OCI-LY7 (cell line): ENCODE measurements at regions not wholly inside any gene's neighbourhood (a gene's known extent, or its start where the extent isn't known, plus 50 kb on each side); places are given as distances from the start of the nearest gene placed in this dataset.

ENCODE experiments used
- BruUV-seq: library from RNA; stranded (reverse); fragments of 400-500 nt; replicated peaks from 2 replicates; lab custom pipeline; 2021; lab: Mats Ljungman, UMichigan
- CTCF ChIA-PET: fragments of 300-600 bp; sonication (Branson Sonifier 250); formaldehyde crosslinking; loops from one replicate; lab custom pipeline; 2022; ENCODE audit warnings: antibody characterized with exemption; ENCODE audit not compliant: unreplicated experiment; lab: Charles Lee
- POLR2A ChIA-PET: fragments of 300-600 bp; sonication (Branson Sonifier 250); formaldehyde crosslinking; loops from one replicate; lab custom pipeline; 2022; ENCODE audit warnings: antibody characterized with exemption; lab: Charles Lee
- DNase-seq: peaks from one replicate; pipeline ENCODE4 v3.0.0-alpha.2; 2015; ENCODE audit warnings: low spot score
- H2AFZ ChIP-seq: fragments of 200-600 bp; sonication (generic), shearing (Covaris generic); 2 replicates; pipeline ENCODE4 v1.6.1; 2014; ENCODE audit warnings: mild to moderate bottlenecking, antibody characterized with exemption, low read length, moderate library complexity
- H3K27ac ChIP-seq: fragments of 200-600 bp; sonication (generic); 2 replicates; pipeline ENCODE4 v1.5.1; 2014; ENCODE audit warnings: mixed run types, low read depth, mild to moderate bottlenecking, moderate library complexity, low read length, inconsistent platforms; ENCODE audit not compliant: poor library complexity, severe bottlenecking
- H3K36me3 ChIP-seq: fragments of 200-600 bp; sonication (generic); 2 replicates; pipeline ENCODE4 v1.6.1; 2014; ENCODE audit warnings: mild to moderate bottlenecking, antibody characterized with exemption, low read length, moderate library complexity, mixed read lengths; ENCODE audit not compliant: insufficient read depth
- H3K4me1 ChIP-seq: fragments of 200-600 bp; sonication (generic); 2 replicates; pipeline ENCODE4 v1.5.1; 2014; ENCODE audit warnings: mild to moderate bottlenecking, low read length; ENCODE audit not compliant: insufficient read depth, poor library complexity, severe bottlenecking
- H3K4me2 ChIP-seq: fragments of 200-600 bp; sonication (generic); 2 replicates; pipeline ENCODE4 v1.6.1; 2014; ENCODE audit warnings: mild to moderate bottlenecking, low read length
- H3K4me3 ChIP-seq: fragments of 200-600 bp; sonication (generic); 2 replicates; pipeline ENCODE4 v1.5.1; 2014; ENCODE audit warnings: mild to moderate bottlenecking, low read depth, low read length; ENCODE audit not compliant: poor library complexity, severe bottlenecking
- H3K79me2 ChIP-seq: fragments of 200-600 bp; sonication (generic); 2 replicates; pipeline ENCODE4 v1.6.1; 2016; ENCODE audit warnings: low read depth, mild to moderate bottlenecking, low read length, moderate library complexity, mixed read lengths; ENCODE audit not compliant: insufficient read depth
- H3K9me2 ChIP-seq: fragments of 200-600 bp; sonication (generic); 2 replicates; pipeline ENCODE4 v1.6.1; 2016; ENCODE audit warnings: mild to moderate bottlenecking, low read length, mixed read lengths; ENCODE audit not compliant: insufficient read depth
- H3K9me3 ChIP-seq: fragments of 200-600 bp; sonication (generic); 2 replicates; pipeline ENCODE4 v1.6.1; 2014; ENCODE audit warnings: mild to moderate bottlenecking, mixed run types, low read length, mixed read lengths
- H4K20me1 ChIP-seq: fragments of 200-600 bp; sonication (generic); 2 replicates; pipeline ENCODE4 v1.6.1; 2014; ENCODE audit warnings: mild to moderate bottlenecking, antibody characterized with exemption, low read length, moderate library complexity, mixed read lengths; ENCODE audit not compliant: insufficient read depth
- EZH2phosphoT487 ChIP-seq: fragments of 200-600 bp; sonication (generic); IDR thresholded peaks from 2 replicates; pipeline ENCODE4 v1.6.1; 2018; ENCODE audit warnings: low read depth, borderline replicate concordance, mild to moderate bottlenecking, mixed run types, antibody characterized with exemption, low read length, moderate library complexity, mixed read lengths
- intact Hi-C: fragments of 100-400 bp; cut with micrococcal nuclease; formaldehyde crosslinking; loops from one replicate; pipeline ENCODE4 v1.10.0; 2022; ENCODE audit not compliant: unreplicated experiment
- TF ChIP-seq, protein P1 (sequence below): fragments of 200-600 bp; sonication (generic); conservative IDR thresholded peaks from 2 replicates; pipeline ENCODE4 v1.5.1; 2014; ENCODE audit warnings: mild to moderate bottlenecking, antibody characterized with exemption, low read length, moderate library complexity, mixed read lengths

DNA sequence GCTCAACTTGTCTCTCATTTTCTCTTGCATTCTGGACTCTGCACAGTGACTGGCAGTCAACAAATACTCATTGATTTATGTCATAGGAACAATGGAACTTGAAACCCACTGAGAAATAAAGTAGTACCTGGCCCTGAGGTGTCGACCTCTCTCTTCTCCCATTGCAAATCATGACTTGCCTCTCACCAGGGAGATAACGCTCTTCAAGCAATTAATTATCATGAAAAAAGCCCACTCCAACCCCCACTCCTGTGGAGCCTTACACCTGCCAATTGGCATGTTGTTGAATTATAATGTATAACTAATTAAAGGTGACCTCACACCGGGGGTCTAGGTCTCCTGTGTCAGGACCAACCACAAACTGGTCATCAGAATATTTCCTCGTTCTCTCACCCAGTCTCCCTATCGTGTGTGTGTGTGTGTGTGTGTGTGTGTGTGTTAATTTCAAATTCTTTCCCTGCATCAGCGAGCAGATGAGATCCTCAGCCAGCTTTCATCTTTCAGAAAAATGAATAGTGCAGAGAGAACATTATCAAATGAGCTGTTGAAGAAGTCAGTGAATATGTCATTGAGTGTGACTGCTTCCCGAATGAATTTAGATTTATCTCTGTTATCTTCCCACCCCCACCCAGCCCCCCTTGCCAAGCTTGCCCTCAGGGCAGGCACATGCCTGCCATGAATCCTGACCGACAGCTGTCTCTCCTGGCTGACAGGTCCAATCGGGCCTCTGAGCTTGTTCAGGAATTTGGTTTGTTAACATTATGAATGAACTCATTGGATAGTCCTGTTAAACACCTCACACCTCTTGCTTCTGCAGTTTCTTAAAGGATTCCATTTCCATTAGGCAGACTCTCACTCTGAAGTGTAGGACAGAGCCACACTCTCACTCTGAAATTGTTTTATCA lies 357.4 kb downstream of the INSC start:
- CTCF ChIA-PET = no interaction called here
- TF ChIP-seq EZH2phosphoT487 = no peak
- TF ChIP-seq, protein P1, sequence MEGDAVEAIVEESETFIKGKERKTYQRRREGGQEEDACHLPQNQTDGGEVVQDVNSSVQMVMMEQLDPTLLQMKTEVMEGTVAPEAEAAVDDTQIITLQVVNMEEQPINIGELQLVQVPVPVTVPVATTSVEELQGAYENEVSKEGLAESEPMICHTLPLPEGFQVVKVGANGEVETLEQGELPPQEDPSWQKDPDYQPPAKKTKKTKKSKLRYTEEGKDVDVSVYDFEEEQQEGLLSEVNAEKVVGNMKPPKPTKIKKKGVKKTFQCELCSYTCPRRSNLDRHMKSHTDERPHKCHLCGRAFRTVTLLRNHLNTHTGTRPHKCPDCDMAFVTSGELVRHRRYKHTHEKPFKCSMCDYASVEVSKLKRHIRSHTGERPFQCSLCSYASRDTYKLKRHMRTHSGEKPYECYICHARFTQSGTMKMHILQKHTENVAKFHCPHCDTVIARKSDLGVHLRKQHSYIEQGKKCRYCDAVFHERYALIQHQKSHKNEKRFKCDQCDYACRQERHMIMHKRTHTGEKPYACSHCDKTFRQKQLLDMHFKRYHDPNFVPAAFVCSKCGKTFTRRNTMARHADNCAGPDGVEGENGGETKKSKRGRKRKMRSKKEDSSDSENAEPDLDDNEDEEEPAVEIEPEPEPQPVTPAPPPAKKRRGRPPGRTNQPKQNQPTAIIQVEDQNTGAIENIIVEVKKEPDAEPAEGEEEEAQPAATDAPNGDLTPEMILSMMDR = no peak
- intact Hi-C loops = no loop called here
- no peak for DNase-seq
- Histone ChIP-seq H2AFZ (no peak overlapping the region), H3K4me3 (no peak overlapping the region), H3K9me3 (no peaks in the 10 kb centered on the region), H3K9me2 (no peaks in the 10 kb centered on the region), H3K4me2 (no peak overlapping the region), H4K20me1 (no peaks in the 10 kb centered on the region), H3K36me3 (no peaks in the 10 kb centered on the region), H3K79me2 (no peaks in the 10 kb centered on the region), H3K27ac (no peak overlapping the region), H3K4me1 (no peaks in the 10 kb centered on the region)
- no TSS peak for BruUV-seq
- POLR2A ChIA-PET = no interaction called here

DNA sequence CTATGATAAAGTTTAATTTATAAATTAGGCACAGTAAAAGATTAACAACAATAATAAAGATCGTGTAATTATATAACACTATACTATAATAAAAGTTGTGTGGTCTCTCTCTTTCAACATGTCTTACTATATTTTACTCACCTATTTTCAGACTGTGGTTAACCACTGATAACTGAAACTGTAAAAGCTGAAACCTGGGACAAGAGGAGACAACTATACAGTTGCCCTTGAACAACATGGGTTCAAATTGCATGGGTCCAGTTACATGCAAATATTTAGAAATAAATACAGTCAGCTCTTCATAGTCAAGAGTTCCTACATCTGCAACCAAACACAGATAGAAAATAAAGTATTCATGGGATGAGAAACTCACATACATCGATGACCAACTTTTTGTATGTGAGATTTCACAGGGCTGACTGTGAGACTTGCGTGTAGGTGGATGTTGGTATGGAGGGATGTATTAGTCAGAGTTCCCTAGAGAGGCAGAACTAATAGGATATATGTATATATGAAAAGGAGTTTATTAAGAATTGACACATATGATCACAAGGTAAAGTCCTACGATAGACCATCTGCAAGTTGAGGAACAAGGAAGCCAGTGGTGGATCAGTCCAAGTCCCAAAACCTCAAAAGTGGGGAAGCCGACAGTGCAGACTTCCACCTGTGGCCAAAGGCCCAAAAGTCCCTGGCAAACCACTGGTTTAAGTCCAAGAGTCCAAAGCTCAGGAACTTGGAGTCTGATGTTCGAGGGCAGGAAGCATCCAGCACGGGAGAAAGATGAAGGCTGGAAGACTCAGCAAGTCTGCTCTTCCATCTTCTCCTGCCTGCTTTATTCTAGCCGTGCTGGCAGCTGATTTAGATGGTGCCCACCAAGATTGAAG lies 359.5 kb downstream of the INSC start:
- Histone ChIP-seq H3K9me2 (no peaks in the 10 kb centered on the region), H3K4me2 (no peak overlapping the region), H2AFZ (no peak overlapping the region), H3K36me3 (no peaks in the 10 kb centered on the region), H3K79me2 (no peaks in the 10 kb centered on the region), H3K4me1 (no peaks in the 10 kb centered on the region), H3K4me3 (no peak overlapping the region), H4K20me1 (no peaks in the 10 kb centered on the region), H3K27ac (no peak overlapping the region), H3K9me3 (no peaks in the 10 kb centered on the region)
- BruUV-seq = no TSS peak
- ChIA-PET POLR2A (no interaction called here), CTCF (no interaction called here)
- intact Hi-C loops = no loop called here
- TF ChIP-seq, protein P1 = no peak
- TF ChIP-seq EZH2phosphoT487 = no peak
- no peak for DNase-seq
